ENCODE measurements at regions not wholly inside any gene's neighbourhood (a gene's known extent, or its start where the extent isn't known, plus 50 kb on each side); places are given as distances from the start of the nearest gene placed in this dataset.

- Histone ChIP-seq H3K18ac (ENCODE audit: insufficient read length, low read depth, low read length) (no peak overlapping the region), H4K91ac (ENCODE audit: insufficient read length, low read depth, low read length) (no peak overlapping the region), H3K23me2 (ENCODE audit: insufficient read length, low read depth, low read length, poor library complexity, severe bottlenecking) (no peaks in the 10 kb centered on the region), H3T11ph (ENCODE audit: low read length) (no peak overlapping the region), H3K27me3 (ENCODE audit: insufficient read depth, low read length) (no peaks in the 10 kb centered on the region), H3K9me3 (ENCODE audit: control insufficient read depth, low read depth, low read length) (no peaks in the 10 kb centered on the region), H3K23ac (ENCODE audit: insufficient read length, low read depth, low read length) (no peak overlapping the region), H3K56ac (ENCODE audit: insufficient read length, low read depth, low read length) (no peak overlapping the region), H3K4me2 (ENCODE audit: insufficient read depth, insufficient read length, low read length) (no peak overlapping the region), H4K5ac (ENCODE audit: insufficient read length, low read depth, low read length) (no peak overlapping the region), H2BK5ac (ENCODE audit: insufficient read length, low read length) (no peak overlapping the region), H2BK20ac (ENCODE audit: low read depth, low read length, poor library complexity, severe bottlenecking) (no peak overlapping the region), H2BK12ac (ENCODE audit: insufficient read length, low read depth, low read length) (no peak overlapping the region), H3K9ac (ENCODE audit: extremely low read depth, insufficient read length, low read length) (no peak overlapping the region), H3K79me2 (ENCODE audit: insufficient read depth, low read length) (no peaks in the 10 kb centered on the region), H2AFZ (ENCODE audit: low read length) (no peak overlapping the region), H4K8ac (replicated peaks; ENCODE audit: insufficient read length, low read depth, low read length) (no peak overlapping the region), H3K4ac (ENCODE audit: low read depth, low read length) (no peak overlapping the region), H3K4me1 (ENCODE audit: insufficient read depth, low read length) (no peaks in the 10 kb centered on the region), H4K20me1 (ENCODE audit: control insufficient read depth, insufficient read depth, insufficient read length) (no peaks in the 10 kb centered on the region), H2BK120ac (ENCODE audit: low read depth, low read length, poor library complexity, severe bottlenecking) (no peak overlapping the region), H3K27ac (ENCODE audit: insufficient read length, low read depth, low read length) (no peak overlapping the region), H2AK5ac (ENCODE audit: insufficient read length, low read length) (no peak overlapping the region), H3K79me1 (ENCODE audit: insufficient read depth, low read depth, low read length, poor library complexity, severe bottlenecking) (no peaks in the 10 kb centered on the region), H2BK15ac (ENCODE audit: low read depth, low read length) (no peak overlapping the region), H3K14ac (ENCODE audit: insufficient read depth, low read length) (no peak overlapping the region)
- H3K9me3 Mint-ChIP-seq: no peaks in the 10 kb centered on the region
- no peaks in the 10 kb centered on the region; a peak in 1 of 7 replicates for H3K36me3 Mint-ChIP-seq (ENCODE audit: insufficient read depth in 1 of 3, low read depth in 3 of 3)
- no peak for TF ChIP-seq CTCF (conservative IDR thresholded peaks at IDR 0.05)
- no peak overlapping the region for H3K27ac Mint-ChIP-seq
- no peak overlapping the region; a peak in 1 of 5 replicates for H3K4me3 Mint-ChIP-seq
- no peak for DNase-seq
- peaks cover 3% of the 10 kb centered on the region; the same call in 1 of the 2 replicates for H3K27me3 Mint-ChIP-seq (ENCODE audit: low read depth)
- H3K4me1 Mint-ChIP-seq: peaks cover 7 to 21% of the 10 kb centered on the region in 2 experiments
- no CpG with 5 or more reads among the region's 13 CpGs for WGBS (ENCODE audit: extremely low coverage, insufficient read length, low lambda C conversion rate)
Observed at GRCh38 chr6:6942831-6943230, 164.9 kb upstream of the RREB1 start.
